ENCODE measurements at regions not wholly inside any gene's neighbourhood (a gene's known extent, or its start where the extent isn't known, plus 50 kb on each side); places are given as distances from the start of the nearest gene placed in this dataset.
"Not testable (repeated sequence)": the region's sequence is repeated elsewhere in the genome, so short reads cannot be mapped to it uniquely, and the experiment has no call there.

- DNase-seq, result no peak
Observed at GRCh38 chr18:55763298-55763697, 175.3 kb upstream of the TCF4 start.

- DNase-seq, result no peak
Observed at GRCh38 chr18:55762424-55762823, 174.4 kb upstream of the TCF4 start.

GRCh38 chr18:55753643-55754263 is 165.8 kb upstream of the TCF4 start:
- DNase-seq, result no peak

- DNase-seq, result no peak
Observed at GRCh38 chr18:55751476-55751875, 163.5 kb upstream of the TCF4 start.

GRCh38 chr18:55748227-55748738 is 160.3 kb upstream of the TCF4 start:
- no peak for DNase-seq

GRCh38 chr18:55744206-55744605 is 156.2 kb upstream of the TCF4 start:
- DNase-seq, result no peak

- no peak for DNase-seq
Observed at GRCh38 chr18:55743736-55744135, 155.7 kb upstream of the TCF4 start.

- no peak for DNase-seq
Observed at GRCh38 chr18:55743133-55743532, 155.1 kb upstream of the TCF4 start.

- no peak for DNase-seq
Observed at GRCh38 chr18:55739488-55739887, 151.5 kb upstream of the TCF4 start.

- DNase-seq, result no peak
Observed at GRCh38 chr18:55738483-55739114, 150.6 kb upstream of the TCF4 start.

- no peak for DNase-seq
Observed at GRCh38 chr18:55737781-55738468, 149.9 kb upstream of the TCF4 start.

GRCh38 chr18:55737266-55737665 is 149.3 kb upstream of the TCF4 start:
- no peak for DNase-seq

GRCh38 chr18:55735969-55736368 is 148.0 kb upstream of the TCF4 start:
- DNase-seq, result no peak

GRCh38 chr18:55735199-55735855 is 147.3 kb upstream of the TCF4 start:
- no peak for DNase-seq

- no peak for DNase-seq
Observed at GRCh38 chr18:55732227-55733106, 144.5 kb upstream of the TCF4 start.

- no peak for DNase-seq
Observed at GRCh38 chr18:55731594-55732042, 143.6 kb upstream of the TCF4 start.

GRCh38 chr18:55721006-55721405 is 133.0 kb upstream of the TCF4 start:
- not testable (repeated sequence) for DNase-seq

GRCh38 chr18:55713707-55714106 is 125.7 kb upstream of the TCF4 start:
- no peak for DNase-seq

- DNase-seq, result no peak
Observed at GRCh38 chr18:55706898-55707297, 118.9 kb upstream of the TCF4 start.

- no peak for DNase-seq
Observed at GRCh38 chr18:55699233-55699765, 111.3 kb upstream of the TCF4 start.

- DNase-seq, result no peak
Observed at GRCh38 chr18:55696811-55697210, 108.8 kb upstream of the TCF4 start.

- no peak for DNase-seq
Observed at GRCh38 chr18:55695091-55695490, 107.1 kb upstream of the TCF4 start.

All from midbrain (tissue), 1 donor.